ENCODE measurements at regions not wholly inside any gene's neighbourhood (a gene's known extent, or its start where the extent isn't known, plus 50 kb on each side); places are given as distances from the start of the nearest gene placed in this dataset.

DNA sequence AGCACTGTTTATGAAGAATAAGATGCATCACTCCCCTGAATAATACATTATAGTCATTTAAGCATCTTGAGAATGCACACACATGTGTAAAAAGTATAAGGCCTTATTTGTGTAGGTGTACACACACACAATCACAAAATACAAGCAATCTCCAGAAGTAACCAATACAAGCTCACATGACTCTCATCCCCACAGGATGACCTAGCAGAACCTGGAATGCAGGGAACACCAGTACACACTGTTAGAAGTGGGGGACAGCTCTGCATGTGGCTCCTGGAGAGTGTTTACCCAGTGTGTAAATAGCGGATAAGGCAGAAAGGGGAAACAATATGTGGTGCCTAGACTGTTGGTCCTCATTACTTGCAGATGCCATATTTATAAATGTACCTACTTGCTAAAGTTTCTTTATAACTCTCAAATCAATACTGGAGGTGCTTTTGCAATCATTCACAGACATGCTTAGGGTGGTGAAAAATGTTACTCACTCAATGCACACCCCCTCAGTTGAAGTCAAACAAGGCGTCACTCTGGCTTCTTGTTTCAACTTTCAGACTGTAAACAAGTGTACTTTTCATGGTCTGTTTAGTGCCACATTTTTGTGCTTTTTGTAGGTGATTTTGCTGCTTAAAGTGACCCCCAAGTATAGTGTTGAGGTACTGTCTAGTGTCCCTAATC is 73.1 kb downstream of the MAGEB17 start:
- no peaks in the 10 kb centered on the region for H3K9me3 Mint-ChIP-seq (ENCODE audit: unreplicated experiment)
- no peaks in the 10 kb centered on the region for H3K79me2 ChIP-seq (ENCODE audit: insufficient read depth, low read length)

DNA sequence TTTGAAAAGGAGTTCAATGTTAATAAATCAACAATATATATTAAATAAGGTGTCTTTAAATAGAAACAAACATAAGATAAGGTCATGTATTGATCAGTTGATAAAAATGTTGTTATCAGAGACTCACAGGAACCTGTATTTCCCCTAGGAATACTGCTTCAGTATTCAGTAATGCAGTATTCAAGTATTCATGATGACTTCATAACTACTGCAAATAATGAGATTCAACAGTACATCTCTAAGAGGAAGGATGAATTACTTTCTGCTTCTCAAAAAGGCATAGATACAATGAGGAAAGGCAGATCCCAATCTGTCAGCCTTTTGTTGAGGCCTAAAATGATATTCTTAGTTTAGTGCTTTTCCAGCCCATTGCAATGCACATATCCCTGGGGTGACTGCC is 73.7 kb downstream of the MAGEB17 start:
- Mint-ChIP-seq H3K9me3 (ENCODE audit: unreplicated experiment) (no peaks in the 10 kb centered on the region), H3K27me3 (ENCODE audit: low read depth, unreplicated experiment) (no peaks in the 10 kb centered on the region), H3K27ac (ENCODE audit: unreplicated experiment) (no peak overlapping the region), H3K36me3 (ENCODE audit: low read depth, unreplicated experiment) (no peaks in the 10 kb centered on the region), H3K4me1 (ENCODE audit: low read depth, unreplicated experiment) (peaks cover 8% of the 10 kb centered on the region), H3K4me3 (ENCODE audit: unreplicated experiment) (no peak overlapping the region)
- Histone ChIP-seq H3K9ac (ENCODE audit: low read length) (no peak overlapping the region), H3K27me3 (ENCODE audit: insufficient read depth, low read length) (no peaks in the 10 kb centered on the region), H3K4me1 (ENCODE audit: insufficient read depth, low read length) (peaks cover 9% of the 10 kb centered on the region), H3K4me3 (ENCODE audit: insufficient read depth, low read depth, low read length) (no peak overlapping the region), H3K36me3 (ENCODE audit: insufficient read depth, low read length) (no peaks in the 10 kb centered on the region), H3K4me2 (ENCODE audit: low read length) (no peak overlapping the region), H2AFZ (ENCODE audit: low read depth, low read length) (no peak overlapping the region), H3K27ac (ENCODE audit: low read depth, low read length) (no peak overlapping the region), H3K79me2 (ENCODE audit: insufficient read depth, low read length) (no peaks in the 10 kb centered on the region), H4K20me1 (ENCODE audit: insufficient read depth, low read length) (no peaks in the 10 kb centered on the region), H3K9me3 (ENCODE audit: insufficient read depth, low read depth, low read length) (no peaks in the 10 kb centered on the region)
- DNase-seq (ENCODE audit: low read depth) (no peak), FAIRE-seq (peak; percentile 72)
- no peak for TF ChIP-seq EZH2 (IDR thresholded peaks at IDR 0.05; ENCODE audit: insufficient read depth, low read length)
- TF ChIP-seq, protein P1, sequence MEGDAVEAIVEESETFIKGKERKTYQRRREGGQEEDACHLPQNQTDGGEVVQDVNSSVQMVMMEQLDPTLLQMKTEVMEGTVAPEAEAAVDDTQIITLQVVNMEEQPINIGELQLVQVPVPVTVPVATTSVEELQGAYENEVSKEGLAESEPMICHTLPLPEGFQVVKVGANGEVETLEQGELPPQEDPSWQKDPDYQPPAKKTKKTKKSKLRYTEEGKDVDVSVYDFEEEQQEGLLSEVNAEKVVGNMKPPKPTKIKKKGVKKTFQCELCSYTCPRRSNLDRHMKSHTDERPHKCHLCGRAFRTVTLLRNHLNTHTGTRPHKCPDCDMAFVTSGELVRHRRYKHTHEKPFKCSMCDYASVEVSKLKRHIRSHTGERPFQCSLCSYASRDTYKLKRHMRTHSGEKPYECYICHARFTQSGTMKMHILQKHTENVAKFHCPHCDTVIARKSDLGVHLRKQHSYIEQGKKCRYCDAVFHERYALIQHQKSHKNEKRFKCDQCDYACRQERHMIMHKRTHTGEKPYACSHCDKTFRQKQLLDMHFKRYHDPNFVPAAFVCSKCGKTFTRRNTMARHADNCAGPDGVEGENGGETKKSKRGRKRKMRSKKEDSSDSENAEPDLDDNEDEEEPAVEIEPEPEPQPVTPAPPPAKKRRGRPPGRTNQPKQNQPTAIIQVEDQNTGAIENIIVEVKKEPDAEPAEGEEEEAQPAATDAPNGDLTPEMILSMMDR (IDR thresholded peaks at IDR 0.05; ENCODE audit: insufficient read depth, low read depth, low read length): no peak

More for the DNA sequence above, 73.1 kb downstream of the MAGEB17 start:
- Histone ChIP-seq H3K9ac (ENCODE audit: low read length) (no peak overlapping the region), H3K9me3 (ENCODE audit: insufficient read depth, low read depth, low read length) (no peaks in the 10 kb centered on the region), H3K27me3 (ENCODE audit: insufficient read depth, low read length) (no peaks in the 10 kb centered on the region), H3K36me3 (ENCODE audit: insufficient read depth, low read length) (no peaks in the 10 kb centered on the region), H3K4me3 (ENCODE audit: insufficient read depth, low read depth, low read length) (no peak overlapping the region), H4K20me1 (ENCODE audit: insufficient read depth, low read length) (no peaks in the 10 kb centered on the region), H2AFZ (ENCODE audit: low read depth, low read length) (no peak overlapping the region), H3K4me2 (ENCODE audit: low read length) (no peak overlapping the region), H3K27ac (ENCODE audit: low read depth, low read length) (no peak overlapping the region), H3K4me1 (ENCODE audit: insufficient read depth, low read length) (peaks cover 9% of the 10 kb centered on the region)
- DNase-seq (ENCODE audit: low read depth) (peak; percentile 3), FAIRE-seq (peak; percentile 84)
- H3K4me3 Mint-ChIP-seq (ENCODE audit: unreplicated experiment): no peak overlapping the region
- TF ChIP-seq, protein P1 (IDR thresholded peaks at IDR 0.05; ENCODE audit: insufficient read depth, low read depth, low read length): no peak
- no peak for TF ChIP-seq EZH2 (IDR thresholded peaks at IDR 0.05; ENCODE audit: insufficient read depth, low read length)
- H3K27ac Mint-ChIP-seq (ENCODE audit: unreplicated experiment): peak overlapping the region; percentile 58
- no peaks in the 10 kb centered on the region for H3K27me3 Mint-ChIP-seq (ENCODE audit: low read depth, unreplicated experiment)
- H3K4me1 Mint-ChIP-seq (ENCODE audit: low read depth, unreplicated experiment): peaks cover 8% of the 10 kb centered on the region
- H3K36me3 Mint-ChIP-seq (ENCODE audit: low read depth, unreplicated experiment): no peaks in the 10 kb centered on the region

GRCh38 chrX:16250296-16250695 is 83.0 kb downstream of the MAGEB17 start:
- Histone ChIP-seq H4K20me1 (ENCODE audit: insufficient read depth, low read length) (no peaks in the 10 kb centered on the region), H2AFZ (ENCODE audit: low read depth, low read length) (no peak overlapping the region), H3K4me1 (ENCODE audit: insufficient read depth, low read length) (no peaks in the 10 kb centered on the region), H3K4me3 (ENCODE audit: insufficient read depth, low read depth, low read length) (no peak overlapping the region), H3K36me3 (ENCODE audit: insufficient read depth, low read length) (no peaks in the 10 kb centered on the region), H3K79me2 (ENCODE audit: insufficient read depth, low read length) (no peaks in the 10 kb centered on the region), H3K9ac (ENCODE audit: low read length) (no peak overlapping the region), H3K4me2 (ENCODE audit: low read length) (no peak overlapping the region), H3K9me3 (ENCODE audit: insufficient read depth, low read depth, low read length) (no peaks in the 10 kb centered on the region), H3K27ac (ENCODE audit: low read depth, low read length) (no peak overlapping the region), H3K27me3 (ENCODE audit: insufficient read depth, low read length) (no peaks in the 10 kb centered on the region)
- peak; percentile 4 for DNase-seq (ENCODE audit: low read depth)
- Mint-ChIP-seq H3K27me3 (ENCODE audit: low read depth, unreplicated experiment) (no peaks in the 10 kb centered on the region), H3K36me3 (ENCODE audit: low read depth, unreplicated experiment) (no peaks in the 10 kb centered on the region), H3K4me3 (ENCODE audit: unreplicated experiment) (no peak overlapping the region), H3K9me3 (ENCODE audit: unreplicated experiment) (no peaks in the 10 kb centered on the region), H3K27ac (ENCODE audit: unreplicated experiment) (no peak overlapping the region), H3K4me1 (ENCODE audit: low read depth, unreplicated experiment) (no peaks in the 10 kb centered on the region)
- peak; percentile 82 for FAIRE-seq
- TF ChIP-seq EZH2 (IDR thresholded peaks at IDR 0.05; ENCODE audit: insufficient read depth, low read length): no peak
- TF ChIP-seq, protein P1 (IDR thresholded peaks at IDR 0.05; ENCODE audit: insufficient read depth, low read depth, low read length): no peak

Data from astrocyte (in vitro differentiated cells and primary cell).